ENCODE measurements at regions not wholly inside any gene's neighbourhood (a gene's known extent, or its start where the extent isn't known, plus 50 kb on each side); places are given as distances from the start of the nearest gene placed in this dataset.
A peak's percentile ranks its signal among the peaks of the same experiment; 100 is the strongest.

GRCh38 chr12:115749071-115749841 is 528.2 kb downstream of the MED13L start:
- no peak for DNase-seq (ENCODE audit: low read depth in 1 of 2, low spot score in 1 of 2)
- in situ Hi-C loops (cut with HindIII; ENCODE audit: low pct_unique_long_range_greater_than_20kb, low sequenced_read_pairs): no loop called here
- TF ChIP-seq JUND (IDR thresholded peaks at IDR 0.05; ENCODE audit: low read depth): no peak

GRCh38 chr12:115740586-115741155 is 536.8 kb downstream of the MED13L start:
- no peak for TF ChIP-seq JUND (IDR thresholded peaks at IDR 0.05; ENCODE audit: low read depth)
- peak in 1 of 2 experiments; percentile 19 for DNase-seq (ENCODE audit: low read depth in 1 of 2, low spot score in 1 of 2)
- in situ Hi-C loops (cut with HindIII; ENCODE audit: low pct_unique_long_range_greater_than_20kb, low sequenced_read_pairs): no loop called here

- in situ Hi-C loops (cut with HindIII; ENCODE audit: low pct_unique_long_range_greater_than_20kb, low sequenced_read_pairs): no loop called here
- no peak for TF ChIP-seq JUND (IDR thresholded peaks at IDR 0.05; ENCODE audit: low read depth)
- DNase-seq (ENCODE audit: low read depth in 1 of 2, low spot score in 1 of 2): no peak
Measured at GRCh38 chr12:115737895-115738294, 539.6 kb downstream of the MED13L start.

GRCh38 chr12:115736360-115736759 is 541.1 kb downstream of the MED13L start:
- no peak for DNase-seq (ENCODE audit: low read depth in 1 of 2, low spot score in 1 of 2)
- TF ChIP-seq JUND (IDR thresholded peaks at IDR 0.05; ENCODE audit: low read depth): no peak
- in situ Hi-C loops (cut with HindIII; ENCODE audit: low pct_unique_long_range_greater_than_20kb, low sequenced_read_pairs): no loop called here

GRCh38 chr12:115730975-115731541 is 546.4 kb downstream of the MED13L start:
- in situ Hi-C loops (cut with HindIII; ENCODE audit: low pct_unique_long_range_greater_than_20kb, low sequenced_read_pairs): no loop called here
- no peak for TF ChIP-seq JUND (IDR thresholded peaks at IDR 0.05; ENCODE audit: low read depth)
- no peak for DNase-seq (ENCODE audit: low read depth in 1 of 2, low spot score in 1 of 2)

GRCh38 chr12:115726691-115727090 is 550.8 kb downstream of the MED13L start:
- no peak for DNase-seq (ENCODE audit: low read depth in 1 of 2, low spot score in 1 of 2)
- in situ Hi-C loops (cut with HindIII; ENCODE audit: low pct_unique_long_range_greater_than_20kb, low sequenced_read_pairs): no loop called here
- TF ChIP-seq JUND (IDR thresholded peaks at IDR 0.05; ENCODE audit: low read depth): no peak

GRCh38 chr12:115722181-115722580 is 555.3 kb downstream of the MED13L start:
- no peak for DNase-seq (ENCODE audit: low read depth in 1 of 2, low spot score in 1 of 2)
- TF ChIP-seq JUND (IDR thresholded peaks at IDR 0.05; ENCODE audit: low read depth): no peak
- in situ Hi-C loops (cut with HindIII; ENCODE audit: low pct_unique_long_range_greater_than_20kb, low sequenced_read_pairs): no loop called here

- DNase-seq (ENCODE audit: low read depth in 1 of 2, low spot score in 1 of 2): no peak
- in situ Hi-C loops (cut with HindIII; ENCODE audit: low pct_unique_long_range_greater_than_20kb, low sequenced_read_pairs): no loop called here
- no peak for TF ChIP-seq JUND (IDR thresholded peaks at IDR 0.05; ENCODE audit: low read depth)
Measured at GRCh38 chr12:115716551-115716950, 560.9 kb downstream of the MED13L start.

GRCh38 chr12:115712676-115713075 is 564.8 kb downstream of the MED13L start:
- no peak for TF ChIP-seq JUND (IDR thresholded peaks at IDR 0.05; ENCODE audit: low read depth)
- in situ Hi-C loops (cut with HindIII; ENCODE audit: low pct_unique_long_range_greater_than_20kb, low sequenced_read_pairs): no loop called here
- no peak for DNase-seq (ENCODE audit: low read depth in 1 of 2, low spot score in 1 of 2)

- DNase-seq (ENCODE audit: low read depth in 1 of 2, low spot score in 1 of 2): no peak
- in situ Hi-C loops (cut with HindIII; ENCODE audit: low pct_unique_long_range_greater_than_20kb, low sequenced_read_pairs): no loop called here
- TF ChIP-seq JUND (IDR thresholded peaks at IDR 0.05; ENCODE audit: low read depth): no peak
Measured at GRCh38 chr12:115710104-115710564, 567.4 kb downstream of the MED13L start.

GRCh38 chr12:115709540-115710011 is 567.9 kb downstream of the MED13L start:
- DNase-seq (ENCODE audit: low read depth in 1 of 2, low spot score in 1 of 2): no peak
- no peak for TF ChIP-seq JUND (IDR thresholded peaks at IDR 0.05; ENCODE audit: low read depth)
- in situ Hi-C loops (cut with HindIII; ENCODE audit: low pct_unique_long_range_greater_than_20kb, low sequenced_read_pairs): no loop called here

GRCh38 chr12:115708801-115709200 is 568.7 kb downstream of the MED13L start:
- no peak for DNase-seq (ENCODE audit: low read depth in 1 of 2, low spot score in 1 of 2)
- no peak for TF ChIP-seq JUND (IDR thresholded peaks at IDR 0.05; ENCODE audit: low read depth)
- in situ Hi-C loops (cut with HindIII; ENCODE audit: low pct_unique_long_range_greater_than_20kb, low sequenced_read_pairs): no loop called here

GRCh38 chr12:115700896-115701465 is 576.5 kb downstream of the MED13L start:
- DNase-seq (ENCODE audit: low read depth in 1 of 2, low spot score in 1 of 2): no peak
- in situ Hi-C loops (cut with HindIII; ENCODE audit: low pct_unique_long_range_greater_than_20kb, low sequenced_read_pairs): no loop called here
- TF ChIP-seq JUND (IDR thresholded peaks at IDR 0.05; ENCODE audit: low read depth): no peak
